Right lobe of liver (tissue), 6 donors: ENCODE measurements at regions not wholly inside any gene's neighbourhood (a gene's known extent, or its start where the extent isn't known, plus 50 kb on each side); places are given as distances from the start of the nearest gene placed in this dataset.

Experiments used
- ATAC-seq, 4 donors: fragments of 200-7000 bp; cut with Tn5 transposase; one replicate each; pipeline ENCODE4 v1.9.1; 2020; ENCODE audit warnings: mild to moderate bottlenecking in 4 of 4, moderate library complexity in 4 of 4
- DNase-seq, 3 donors: peaks; one replicate each; pipeline ENCODE4 v3.0.0-alpha.2; 2020
- H3K27ac ChIP-seq, 3 donors: fragments of 200-600 bp; one replicate each; pipeline ENCODE4 v1.8.0; 2022
- H3K27me3 ChIP-seq, 2 donors: fragments of 200-600 bp; one replicate each; pipeline ENCODE4 v1.8.0; 2022
- H3K36me3 ChIP-seq, 4 donors: fragments of 200-600 bp; sonication (generic) in 1 of 4; one replicate each; pipeline versions ENCODE4 v1.5.1 to v1.8.0; 2017 to 2022; ENCODE audit warnings: control low read depth in 1 of 4
- H3K4me1 ChIP-seq, 4 donors: fragments of 200-600 bp; sonication (generic) in 1 of 4; one replicate each; pipeline versions ENCODE4 v1.5.1 to v1.8.0; 2017 to 2022; ENCODE audit warnings: control low read depth in 1 of 4
- H3K4me3 ChIP-seq, 3 donors: fragments of 200-600 bp; one replicate each; pipeline ENCODE4 v1.8.0; 2022
- H3K9me3 ChIP-seq, 4 donors: fragments of 200-600 bp; sonication (generic) in 1 of 4; one replicate each; pipeline versions ENCODE4 v1.5.1 to v1.8.0; 2017 to 2022; ENCODE audit warnings: control low read depth in 1 of 4
- POLR2A ChIP-seq: fragments of 450-650 bp; IDR thresholded peaks from one replicate; pipeline ENCODE4 v1.6.1; 2017; ENCODE audit warnings: antibody characterized with exemption, mild to moderate bottlenecking
- WGBS: methylation state at CpG from one replicate; pipeline ENCODE4 v1.1.6; 2018; ENCODE audit warnings: low coverage, low lambda C conversion rate; ENCODE audit not compliant: insufficient coverage; ENCODE audit errors: missing lambda C conversion rate; 5-methylcytosine and 5-hydroxymethylcytosine counted together
- intact Hi-C, 2 donors: fragments of 100-400 bp; cut with DNase I; formaldehyde crosslinking; loops; one replicate each; pipeline versions ENCODE4 v1.11.2 to v1.14.1; 2022
- TF ChIP-seq, protein P1 (sequence below), 4 donors: fragments of 200-600 bp in 3 of 4; fragments of 450-650 bp in 1 of 4; IDR thresholded peaks; one replicate each; pipeline versions ENCODE4 v1.5.1 to v1.8.0; 2016 to 2022; ENCODE audit warnings: antibody characterized with exemption in 4 of 4, mild to moderate bottlenecking in 2 of 4
- donor health status: DM: no; HTN: yes; CAD: no.
- donor health status: DM: no; HTN: no; CAD: no.
- donor health status: DM: no; HTN: no; CAD: no.
- donor health status: DM: no; HTN: yes; CAD: no.
- donor health status: DM: no; HTN: yes; CAD: no.

- Histone ChIP-seq H3K9me3 (no peaks in the 10 kb centered on the region), H3K36me3 (no peaks in the 10 kb centered on the region), H3K27me3 (no peaks in the 10 kb centered on the region), H3K4me3 (no peak overlapping the region), H3K4me1 (no peaks in the 10 kb centered on the region), H3K27ac (no peak overlapping the region)
- WGBS: 28% methylated on average over 2 of the region's 2 CpGs
- TF ChIP-seq, protein P1, sequence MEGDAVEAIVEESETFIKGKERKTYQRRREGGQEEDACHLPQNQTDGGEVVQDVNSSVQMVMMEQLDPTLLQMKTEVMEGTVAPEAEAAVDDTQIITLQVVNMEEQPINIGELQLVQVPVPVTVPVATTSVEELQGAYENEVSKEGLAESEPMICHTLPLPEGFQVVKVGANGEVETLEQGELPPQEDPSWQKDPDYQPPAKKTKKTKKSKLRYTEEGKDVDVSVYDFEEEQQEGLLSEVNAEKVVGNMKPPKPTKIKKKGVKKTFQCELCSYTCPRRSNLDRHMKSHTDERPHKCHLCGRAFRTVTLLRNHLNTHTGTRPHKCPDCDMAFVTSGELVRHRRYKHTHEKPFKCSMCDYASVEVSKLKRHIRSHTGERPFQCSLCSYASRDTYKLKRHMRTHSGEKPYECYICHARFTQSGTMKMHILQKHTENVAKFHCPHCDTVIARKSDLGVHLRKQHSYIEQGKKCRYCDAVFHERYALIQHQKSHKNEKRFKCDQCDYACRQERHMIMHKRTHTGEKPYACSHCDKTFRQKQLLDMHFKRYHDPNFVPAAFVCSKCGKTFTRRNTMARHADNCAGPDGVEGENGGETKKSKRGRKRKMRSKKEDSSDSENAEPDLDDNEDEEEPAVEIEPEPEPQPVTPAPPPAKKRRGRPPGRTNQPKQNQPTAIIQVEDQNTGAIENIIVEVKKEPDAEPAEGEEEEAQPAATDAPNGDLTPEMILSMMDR (IDR thresholded peaks at IDR 0.05): no peak
- TF ChIP-seq POLR2A: no peak
- no peak for ATAC-seq
- DNase-seq: no peak
- intact Hi-C loops: no loop called here
Measured at GRCh38 chr6:50973464-50973863, 154.8 kb downstream of the TFAP2B start.

DNA sequence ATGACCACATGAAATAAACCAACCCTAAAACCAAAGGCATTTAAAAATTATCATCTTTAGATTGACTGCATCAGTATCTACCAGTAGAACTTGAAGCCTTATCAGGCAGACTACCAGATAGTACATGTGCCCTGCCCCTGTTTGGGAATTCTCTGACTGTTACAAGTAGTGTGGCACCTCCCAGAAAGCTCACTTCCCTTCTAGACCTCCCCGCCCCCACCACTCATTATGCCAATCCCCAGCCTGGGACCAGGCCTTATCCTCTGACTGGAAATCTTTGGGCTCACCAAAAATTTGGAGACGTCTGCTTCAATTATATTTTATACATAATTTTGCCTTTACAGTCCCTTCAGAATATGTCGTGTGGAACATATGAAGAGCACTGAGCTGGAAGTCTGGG lies 155.6 kb downstream of the TFAP2B start:
- Histone ChIP-seq H3K4me3 (no peak overlapping the region), H3K9me3 (no peaks in the 10 kb centered on the region), H3K27ac (no peak overlapping the region), H3K36me3 (no peaks in the 10 kb centered on the region), H3K27me3 (no peaks in the 10 kb centered on the region), H3K4me1 (no peaks in the 10 kb centered on the region)
- 67% methylated on average over 3 of the region's 3 CpGs for WGBS
- intact Hi-C loops: no loop called here
- no peak for TF ChIP-seq POLR2A
- TF ChIP-seq, protein P1 (IDR thresholded peaks at IDR 0.05): no peak
- DNase-seq (no peak), ATAC-seq (no peak)

DNA sequence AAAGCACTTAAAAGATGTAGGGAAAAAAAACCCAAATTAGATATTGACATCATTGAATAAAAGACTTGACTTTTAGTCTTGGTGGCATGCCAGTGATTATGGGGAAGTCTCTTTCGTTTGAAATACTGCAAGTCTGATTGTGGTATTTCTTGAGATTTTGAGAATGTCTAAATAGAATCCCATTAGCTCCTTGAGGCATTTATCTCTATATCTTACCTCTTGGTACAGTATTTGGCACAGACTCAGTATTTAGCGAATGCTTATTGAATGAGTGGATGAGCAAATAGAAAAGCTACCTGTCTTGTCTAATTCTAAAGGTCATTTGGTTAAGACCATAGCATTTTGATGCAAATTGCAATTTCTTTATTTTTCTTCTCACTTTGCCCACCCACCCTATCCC lies 156.5 kb downstream of the TFAP2B start:
- no peak overlapping the region for H3K27ac ChIP-seq
- ATAC-seq: no peak

GRCh38 chr6:50976907-50977306 lies 158.2 kb downstream of the TFAP2B start:
- intact Hi-C loops: no loop called here
- no peak overlapping the region for H3K27ac ChIP-seq
- no peaks in the 10 kb centered on the region for H3K9me3 ChIP-seq
- TF ChIP-seq, protein P1 (IDR thresholded peaks at IDR 0.05): no peak
- no peak for TF ChIP-seq POLR2A
- H3K4me1 ChIP-seq: no peaks in the 10 kb centered on the region
- WGBS: 89% methylated on average over 2 of the region's 2 CpGs
- no peak for ATAC-seq
- no peaks in the 10 kb centered on the region for H3K36me3 ChIP-seq
- no peak overlapping the region for H3K4me3 ChIP-seq
- no peaks in the 10 kb centered on the region for H3K27me3 ChIP-seq
- no peak for DNase-seq

More for the DNA sequence above, 156.5 kb downstream of the TFAP2B start:
- no peaks in the 10 kb centered on the region for H3K4me1 ChIP-seq
- no peaks in the 10 kb centered on the region for H3K27me3 ChIP-seq
- intact Hi-C loops: no loop called here
- H3K36me3 ChIP-seq: no peaks in the 10 kb centered on the region
- no peak for DNase-seq
- H3K9me3 ChIP-seq: no peaks in the 10 kb centered on the region
- H3K4me3 ChIP-seq: no peak overlapping the region
- TF ChIP-seq, protein P1 (IDR thresholded peaks at IDR 0.05): no peak
- no peak for TF ChIP-seq POLR2A
- WGBS: 34% methylated on average over 2 of the region's 2 CpGs

GRCh38 chr6:50977796-50978195 lies 159.1 kb downstream of the TFAP2B start:
- 50% methylated on average over 1 of the region's 1 CpG for WGBS
- no peaks in the 10 kb centered on the region for H3K9me3 ChIP-seq
- H3K27ac ChIP-seq: no peak overlapping the region
- TF ChIP-seq POLR2A: no peak
- TF ChIP-seq, protein P1 (IDR thresholded peaks at IDR 0.05): no peak
- intact Hi-C loops: no loop called here
- DNase-seq (no peak), ATAC-seq (no peak)
- no peak overlapping the region for H3K4me3 ChIP-seq
- no peaks in the 10 kb centered on the region for H3K27me3 ChIP-seq
- no peaks in the 10 kb centered on the region for H3K4me1 ChIP-seq
- H3K36me3 ChIP-seq: no peaks in the 10 kb centered on the region
